ENCODE measurements at regions not wholly inside any gene's neighbourhood (a gene's known extent, or its start where the extent isn't known, plus 50 kb on each side); places are given as distances from the start of the nearest gene placed in this dataset.

DNA sequence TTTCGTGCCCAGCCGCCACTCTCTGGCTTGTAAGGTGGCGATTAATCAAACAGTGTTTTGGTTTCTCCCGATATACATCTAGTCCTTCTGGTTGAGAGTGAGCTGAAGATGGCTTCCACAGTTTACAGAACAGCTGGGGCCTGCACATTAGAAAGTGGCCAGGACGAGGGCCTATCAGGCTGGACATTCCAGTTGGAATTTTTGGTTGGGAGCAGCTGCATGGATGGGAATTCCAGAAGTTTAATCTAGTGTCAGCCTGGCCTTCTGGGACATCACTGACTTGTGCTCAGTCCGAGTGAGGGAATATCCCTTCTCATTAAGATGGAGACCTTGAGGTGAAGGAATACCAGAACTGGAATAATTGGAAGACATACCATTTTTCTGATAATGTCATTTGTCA is 118.1 kb upstream of the SIX2 start:
- no peak overlapping the region for H3K4me3 ChIP-seq (ENCODE audit: low read depth, low read length)
- TF ChIP-seq CTCF (IDR thresholded peaks at IDR 0.05; ENCODE audit: insufficient read depth, low read length, poor library complexity, severe bottlenecking), result no peak
- DNase-seq (ENCODE audit: low read depth), result no peak
- H3K36me3 ChIP-seq (ENCODE audit: control insufficient read depth, insufficient read depth, low read length), result no peaks in the 10 kb centered on the region
- no peaks in the 10 kb centered on the region for H3K27me3 ChIP-seq (ENCODE audit: control insufficient read depth, insufficient read depth, low read length)

- H3K36me3 ChIP-seq (ENCODE audit: control insufficient read depth, insufficient read depth, low read length), result no peaks in the 10 kb centered on the region
- TF ChIP-seq CTCF (IDR thresholded peaks at IDR 0.05; ENCODE audit: insufficient read depth, low read length, poor library complexity, severe bottlenecking), result no peak
- H3K4me3 ChIP-seq (ENCODE audit: low read depth, low read length), result no peak overlapping the region
- no peaks in the 10 kb centered on the region for H3K27me3 ChIP-seq (ENCODE audit: control insufficient read depth, insufficient read depth, low read length)
- no peak for DNase-seq (ENCODE audit: low read depth)
These were observed 116.0 kb upstream of the SIX2 start for GRCh38 chr2:45125232-45125631.

DNA sequence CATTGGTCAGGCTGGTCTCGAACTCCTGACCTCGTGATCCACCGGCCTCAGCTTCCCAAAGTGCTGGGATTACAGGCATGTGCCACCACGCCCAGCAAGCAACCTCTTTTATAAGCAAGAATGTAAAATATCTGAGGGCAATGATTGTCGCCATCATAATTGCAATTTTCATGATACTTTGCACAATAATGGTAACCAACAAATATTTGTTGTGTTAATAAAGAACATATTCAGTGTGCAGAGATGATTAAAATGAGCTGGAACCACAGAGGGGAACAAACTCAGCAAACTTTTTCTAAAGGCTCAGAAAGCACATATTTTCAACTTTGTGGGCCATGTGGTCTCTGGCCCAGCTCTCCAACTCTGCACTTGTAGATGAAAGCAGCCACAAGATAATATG is 115.2 kb upstream of the SIX2 start:
- H3K27me3 ChIP-seq (ENCODE audit: control insufficient read depth, insufficient read depth, low read length), result no peaks in the 10 kb centered on the region
- no peaks in the 10 kb centered on the region for H3K36me3 ChIP-seq (ENCODE audit: control insufficient read depth, insufficient read depth, low read length)
- H3K4me3 ChIP-seq (ENCODE audit: low read depth, low read length), result no peak overlapping the region
- DNase-seq (ENCODE audit: low read depth), result no peak
- TF ChIP-seq CTCF (IDR thresholded peaks at IDR 0.05; ENCODE audit: insufficient read depth, low read length, poor library complexity, severe bottlenecking), result no peak

GRCh38 chr2:45123521-45124191 is 114.4 kb upstream of the SIX2 start:
- no peak overlapping the region for H3K4me3 ChIP-seq (ENCODE audit: low read depth, low read length)
- no peak for DNase-seq (ENCODE audit: low read depth)
- TF ChIP-seq CTCF (IDR thresholded peaks at IDR 0.05; ENCODE audit: insufficient read depth, low read length, poor library complexity, severe bottlenecking), result no peak
- H3K36me3 ChIP-seq (ENCODE audit: control insufficient read depth, insufficient read depth, low read length), result no peaks in the 10 kb centered on the region
- no peaks in the 10 kb centered on the region for H3K27me3 ChIP-seq (ENCODE audit: control insufficient read depth, insufficient read depth, low read length)

DNA sequence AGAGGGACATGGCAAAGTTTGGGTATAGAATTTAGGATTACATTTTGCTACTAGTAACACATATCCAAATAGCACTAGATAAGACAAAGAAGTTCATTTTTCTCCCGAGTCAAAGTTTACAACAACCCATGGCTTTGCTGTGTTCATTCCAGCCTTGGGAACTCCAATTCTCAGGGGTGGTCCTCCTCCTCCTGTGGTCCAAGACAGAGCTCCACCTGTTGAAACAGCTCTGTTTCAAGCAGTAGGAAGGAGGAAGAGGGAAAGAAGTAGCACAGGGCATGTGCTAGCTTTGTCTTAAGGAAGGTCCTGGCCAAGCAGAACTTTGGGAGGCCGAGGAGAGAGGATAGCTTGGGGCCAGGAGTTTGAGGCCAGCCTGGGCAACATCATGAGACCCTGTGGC is 113.8 kb upstream of the SIX2 start:
- H3K4me3 ChIP-seq (ENCODE audit: low read depth, low read length), result no peak overlapping the region
- DNase-seq (ENCODE audit: low read depth), result no peak
- no peaks in the 10 kb centered on the region for H3K36me3 ChIP-seq (ENCODE audit: control insufficient read depth, insufficient read depth, low read length)
- H3K27me3 ChIP-seq (ENCODE audit: control insufficient read depth, insufficient read depth, low read length), result no peaks in the 10 kb centered on the region
- TF ChIP-seq CTCF (IDR thresholded peaks at IDR 0.05; ENCODE audit: insufficient read depth, low read length, poor library complexity, severe bottlenecking), result no peak

- Histone ChIP-seq H3K27me3 (ENCODE audit: control insufficient read depth, insufficient read depth, low read length) (no peaks in the 10 kb centered on the region), H3K36me3 (ENCODE audit: control insufficient read depth, insufficient read depth, low read length) (no peaks in the 10 kb centered on the region), H3K4me3 (ENCODE audit: low read depth, low read length) (no peak overlapping the region)
- no peak for TF ChIP-seq CTCF (IDR thresholded peaks at IDR 0.05; ENCODE audit: insufficient read depth, low read length, poor library complexity, severe bottlenecking)
- no peak for DNase-seq (ENCODE audit: low read depth)
These were observed 112.1 kb upstream of the SIX2 start for GRCh38 chr2:45121236-45121927.

Data from kidney epithelial cell (primary cell).